Gastroesophageal sphincter (tissue), 4 donors: ENCODE measurements at regions not wholly inside any gene's neighbourhood (a gene's known extent, or its start where the extent isn't known, plus 50 kb on each side); places are given as distances from the start of the nearest gene placed in this dataset.

Source experiments
- ATAC-seq: fragments of 150-250 bp; one replicate; pipeline ENCODE4 v1.9.1; 2016; ENCODE audit warnings: mild to moderate bottlenecking, moderate library complexity
- H3K27ac ChIP-seq, 4 donors: fragments of 200-600 bp; sonication (generic) in 3 of 4; 1 replicate in 3 of 4; 2 replicates in 1 of 4; pipeline ENCODE4 v1.5.1; 2016 to 2019
- H3K27me3 ChIP-seq: fragments of 200-600 bp; sonication (generic); one replicate; pipeline ENCODE4 v1.5.1; 2019
- H3K36me3 ChIP-seq, 2 donors: fragments of 200-600 bp; sonication (generic); one replicate each; pipeline ENCODE4 v1.5.1; 2019; ENCODE audit warnings: control low read depth in 1 of 2
- H3K4me1 ChIP-seq, 3 donors: fragments of 200-600 bp; sonication (generic); 1 replicate in 2 of 3; 2 replicates in 1 of 3; pipeline ENCODE4 v1.5.1; 2016 to 2019; ENCODE audit warnings: control low read depth in 2 of 3
- H3K4me3 ChIP-seq, 2 donors: fragments of 200-600 bp; sonication (generic); one replicate each; pipeline ENCODE4 v1.5.1; 2019; ENCODE audit warnings: mild to moderate bottlenecking in 1 of 2, moderate library complexity in 1 of 2
- H3K9me3 ChIP-seq, 3 donors: fragments of 200-600 bp; sonication (generic); one replicate each; pipeline ENCODE4 v1.5.1; 2017 to 2019; ENCODE audit warnings: control low read depth in 2 of 3
- EP300 ChIP-seq: sonication (generic); formaldehyde crosslinking; IDR thresholded peaks from one replicate; pipeline ENCODE4 v1.6.1; 2017; ENCODE audit warnings: antibody characterized with exemption, mild to moderate bottlenecking
- POLR2A ChIP-seq, 2 donors: fragments of 450-650 bp; IDR thresholded peaks; one replicate each; pipeline ENCODE4 v1.6.1; 2017; ENCODE audit warnings: antibody characterized with exemption in 2 of 2, mild to moderate bottlenecking in 2 of 2, moderate library complexity in 1 of 2
- POLR2AphosphoS5 ChIP-seq: sonication (generic); formaldehyde crosslinking; IDR thresholded peaks from one replicate; pipeline ENCODE4 v1.6.1; 2017; ENCODE audit warnings: antibody characterized with exemption
- WGBS, 2 donors: methylation state at CpG; one replicate each; pipeline ENCODE4 v1.1.5; 2018; ENCODE audit warnings: low coverage in 1 of 2; 5-methylcytosine and 5-hydroxymethylcytosine counted together
- TF ChIP-seq, protein P1 (sequence below), 4 experiments: fragments of 200-600 bp in 2 of 4; fragments of 450-650 bp in 2 of 4; sonication (generic) in 1 of 4; IDR thresholded peaks; one replicate each; pipeline ENCODE4 v1.5.1; 2017 to 2019; ENCODE audit warnings: antibody characterized with exemption in 4 of 4, mild to moderate bottlenecking in 2 of 4, moderate library complexity in 2 of 4

DNA sequence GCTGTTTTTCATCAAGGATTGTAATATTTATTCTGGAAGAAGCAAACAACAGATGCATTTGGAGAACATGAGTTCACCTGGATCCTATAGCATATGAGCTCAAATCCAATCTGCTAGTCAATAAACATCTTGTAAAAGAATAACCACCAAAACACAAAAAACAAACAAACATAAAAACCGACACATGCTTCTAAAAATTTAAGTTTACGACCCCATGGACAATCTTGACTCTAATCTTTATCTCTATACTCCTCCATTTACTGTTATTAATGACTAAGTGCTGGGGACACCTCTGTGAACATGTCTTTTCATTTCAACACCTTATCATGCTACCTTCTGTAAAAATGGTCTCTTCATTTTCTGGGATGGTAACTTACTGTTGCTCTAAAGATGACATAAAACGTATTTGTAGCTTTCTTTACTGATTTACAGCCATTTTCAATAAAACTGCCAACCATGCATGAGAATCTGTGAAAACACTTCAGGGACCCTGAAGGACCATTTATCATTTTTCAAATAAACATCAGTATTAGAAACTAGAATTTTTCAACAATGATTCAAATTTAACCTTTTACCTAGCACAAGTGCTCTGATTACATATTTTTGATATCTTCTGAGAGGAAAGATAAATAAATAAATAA lies 123.8 kb upstream of the SOX5 start:
- WGBS, 2 donors = 87 to 93% methylated on average over 3 of the region's 3 CpGs
- Histone ChIP-seq H3K27ac (no peak overlapping the region), H3K27me3 (no peaks in the 10 kb centered on the region), H3K9me3 (no peaks in the 10 kb centered on the region), H3K4me1 (peaks cover 0 to 12% (median 3%) of the 10 kb centered on the region in 3 donors), H3K4me3 (no peak overlapping the region), H3K36me3 (no peaks in the 10 kb centered on the region)
- TF ChIP-seq, protein P1, sequence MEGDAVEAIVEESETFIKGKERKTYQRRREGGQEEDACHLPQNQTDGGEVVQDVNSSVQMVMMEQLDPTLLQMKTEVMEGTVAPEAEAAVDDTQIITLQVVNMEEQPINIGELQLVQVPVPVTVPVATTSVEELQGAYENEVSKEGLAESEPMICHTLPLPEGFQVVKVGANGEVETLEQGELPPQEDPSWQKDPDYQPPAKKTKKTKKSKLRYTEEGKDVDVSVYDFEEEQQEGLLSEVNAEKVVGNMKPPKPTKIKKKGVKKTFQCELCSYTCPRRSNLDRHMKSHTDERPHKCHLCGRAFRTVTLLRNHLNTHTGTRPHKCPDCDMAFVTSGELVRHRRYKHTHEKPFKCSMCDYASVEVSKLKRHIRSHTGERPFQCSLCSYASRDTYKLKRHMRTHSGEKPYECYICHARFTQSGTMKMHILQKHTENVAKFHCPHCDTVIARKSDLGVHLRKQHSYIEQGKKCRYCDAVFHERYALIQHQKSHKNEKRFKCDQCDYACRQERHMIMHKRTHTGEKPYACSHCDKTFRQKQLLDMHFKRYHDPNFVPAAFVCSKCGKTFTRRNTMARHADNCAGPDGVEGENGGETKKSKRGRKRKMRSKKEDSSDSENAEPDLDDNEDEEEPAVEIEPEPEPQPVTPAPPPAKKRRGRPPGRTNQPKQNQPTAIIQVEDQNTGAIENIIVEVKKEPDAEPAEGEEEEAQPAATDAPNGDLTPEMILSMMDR (IDR thresholded peaks at IDR 0.05) = no peak
- TF ChIP-seq POLR2AphosphoS5 = no peak
- no peak for TF ChIP-seq POLR2A (IDR thresholded peaks at IDR 0.05)
- no peak for TF ChIP-seq EP300
- ATAC-seq = no peak

DNA sequence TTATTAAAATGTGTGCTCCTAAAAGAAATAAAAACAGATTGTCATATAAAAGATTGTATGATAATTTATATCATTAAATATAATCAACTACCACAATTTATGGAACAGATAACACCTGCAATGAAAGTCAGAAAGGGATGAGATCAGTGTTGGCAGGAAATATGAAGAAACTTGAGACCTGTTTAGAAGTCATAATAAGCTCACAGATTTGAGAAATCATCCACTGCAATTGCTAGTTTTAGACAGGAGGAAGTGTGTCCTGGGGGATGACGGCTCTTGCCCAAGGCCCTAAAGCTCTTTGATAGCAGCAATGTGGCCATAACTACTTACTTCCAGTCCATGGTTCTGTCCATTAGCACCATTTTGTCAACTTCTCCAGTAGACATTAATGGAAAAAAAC lies 122.8 kb upstream of the SOX5 start:
- no peaks in the 10 kb centered on the region for H3K9me3 ChIP-seq

DNA sequence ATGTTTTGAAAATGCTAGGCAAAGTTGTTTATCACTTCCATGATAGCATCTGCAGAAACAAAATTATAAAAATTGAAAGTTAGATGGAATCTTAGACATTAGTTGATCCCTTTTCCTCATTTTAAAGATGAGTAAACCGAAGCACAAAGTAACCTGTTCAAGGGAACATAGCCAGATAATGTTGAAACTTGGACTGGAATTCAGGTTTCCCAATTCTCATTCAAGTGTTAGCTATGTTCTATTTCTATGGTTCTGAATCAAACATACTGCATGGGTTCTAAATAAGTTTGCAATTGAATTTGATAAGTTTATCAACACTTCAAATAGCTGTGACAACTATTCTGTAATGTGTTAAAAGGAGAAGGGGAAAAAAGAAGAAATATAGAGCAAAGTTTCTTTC lies 122.4 kb upstream of the SOX5 start:
- no peaks in the 10 kb centered on the region for H3K36me3 ChIP-seq
- no peaks in the 10 kb centered on the region for H3K9me3 ChIP-seq
- peaks cover 3 to 21% (median 4%) of the 10 kb centered on the region in 3 donors for H3K4me1 ChIP-seq
- no peak overlapping the region for H3K4me3 ChIP-seq
- no peak for ATAC-seq
- H3K27me3 ChIP-seq = no peaks in the 10 kb centered on the region
- H3K27ac ChIP-seq = no peak overlapping the region
- TF ChIP-seq POLR2A (IDR thresholded peaks at IDR 0.05) (no peak), POLR2AphosphoS5 (no peak), EP300 (no peak)
- TF ChIP-seq, protein P1 (IDR thresholded peaks at IDR 0.05) = no peak
- WGBS, 2 donors = 88 to 94% methylated on average over 1 of the region's 1 CpG

More for the DNA sequence above, 122.8 kb upstream of the SOX5 start:
- H3K4me1 ChIP-seq = peaks cover 0 to 17% (median 3%) of the 10 kb centered on the region in 3 donors
- 91 to 92% methylated on average over 1 of the region's 1 CpG for WGBS, 2 donors
- no peaks in the 10 kb centered on the region for H3K27me3 ChIP-seq
- no peaks in the 10 kb centered on the region for H3K36me3 ChIP-seq
- no peak for ATAC-seq
- no peak overlapping the region for H3K27ac ChIP-seq
- no peak overlapping the region for H3K4me3 ChIP-seq
- TF ChIP-seq POLR2AphosphoS5 (no peak), POLR2A (IDR thresholded peaks at IDR 0.05) (no peak)
- TF ChIP-seq, protein P1 (IDR thresholded peaks at IDR 0.05) = no peak

DNA sequence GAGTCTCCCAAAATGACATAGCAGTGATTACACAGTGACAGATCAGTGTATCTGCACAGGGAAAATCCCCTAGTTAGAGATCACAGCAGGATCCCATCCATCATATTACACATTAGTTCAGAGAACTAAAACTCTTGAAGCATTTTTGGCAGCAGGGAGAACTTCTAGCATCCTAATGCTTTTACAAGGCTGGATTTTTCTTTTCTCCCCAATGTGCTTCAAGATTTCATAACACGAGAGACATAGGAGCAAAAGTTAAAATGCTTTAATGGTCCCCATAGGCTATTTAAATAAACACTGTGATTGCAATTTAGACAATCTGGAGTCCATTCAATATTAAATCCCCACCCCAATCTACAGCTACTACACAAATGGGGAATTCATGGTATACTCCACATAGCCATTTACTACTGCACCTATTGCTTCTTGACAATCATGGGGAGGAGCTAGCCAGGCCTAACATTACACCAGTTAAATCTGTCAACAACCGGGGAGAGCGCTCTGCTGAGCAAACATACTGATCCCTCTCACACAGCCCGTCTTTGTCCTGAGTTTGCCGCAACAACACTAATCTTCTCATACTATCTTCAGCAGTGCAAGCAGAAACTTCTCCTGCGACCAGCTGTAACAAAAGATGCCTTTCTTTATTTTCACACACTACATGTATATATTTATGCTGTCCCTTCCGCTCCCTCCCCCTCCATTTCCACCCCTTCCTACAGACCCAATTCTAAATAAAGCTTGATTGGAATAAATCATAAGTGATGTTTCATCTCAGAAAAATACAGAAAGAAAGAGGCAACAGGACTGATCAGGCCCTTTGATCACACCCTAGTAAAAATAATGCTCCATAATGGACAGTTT lies 120.3 kb upstream of the SOX5 start:
- Histone ChIP-seq H3K27ac (no peak overlapping the region), H3K36me3 (no peaks in the 10 kb centered on the region), H3K4me3 (no peak overlapping the region), H3K27me3 (no peaks in the 10 kb centered on the region), H3K4me1 (peaks cover 3 to 26% (median 4%) of the 10 kb centered on the region in 3 donors), H3K9me3 (no peaks in the 10 kb centered on the region)
- WGBS, 2 donors = 63 to 68% methylated on average over 6 to 7 of the region's 7 CpGs
- TF ChIP-seq, protein P1 (IDR thresholded peaks at IDR 0.05) = no peak
- TF ChIP-seq EP300 = no peak
- TF ChIP-seq POLR2A (IDR thresholded peaks at IDR 0.05) = no peak
- TF ChIP-seq POLR2AphosphoS5 = no peak
- ATAC-seq = no peak
